GM18873 (cell line): ENCODE measurements at regions not wholly inside any gene's neighbourhood (a gene's known extent, or its start where the extent isn't known, plus 50 kb on each side); places are given as distances from the start of the nearest gene placed in this dataset.

Source experiments
- ATAC-seq: cut with Tn5 transposase; IDR thresholded peaks from one replicate; pipeline ENCODE4 v1.9.1; 2021; ENCODE audit warnings: mild to moderate bottlenecking, moderate library complexity, moderate number of reproducible peaks; ENCODE audit not compliant: unreplicated experiment, low FRiP score

- ATAC-seq, result no peak
Measured at GRCh38 chr1:177592624-177593023, 377.2 kb downstream of the SEC16B start.

- ATAC-seq, result no peak
Measured at GRCh38 chr1:177591155-177591554, 378.7 kb downstream of the SEC16B start.

- ATAC-seq, result no peak
Measured at GRCh38 chr1:177589166-177589565, 380.7 kb downstream of the SEC16B start.

GRCh38 chr1:177586429-177586828, 383.4 kb downstream of the SEC16B start:
- no peak for ATAC-seq

GRCh38 chr1:177585302-177586220, 384.3 kb downstream of the SEC16B start:
- no peak for ATAC-seq

GRCh38 chr1:177573901-177574300, 396.0 kb downstream of the SEC16B start:
- no peak for ATAC-seq

- ATAC-seq, result no peak
Measured at GRCh38 chr1:177571485-177572076, 398.3 kb downstream of the SEC16B start.

- no peak for ATAC-seq
Measured at GRCh38 chr1:177571076-177571475, 398.8 kb downstream of the SEC16B start.

GRCh38 chr1:177569476-177569875, 398.7 kb downstream of the BRINP2 start:
- no peak for ATAC-seq

- ATAC-seq, result no peak
Measured at GRCh38 chr1:177568622-177569021, 397.9 kb downstream of the BRINP2 start.

GRCh38 chr1:177567393-177567792, 396.6 kb downstream of the BRINP2 start:
- no peak for ATAC-seq

- ATAC-seq, result no peak
Measured at GRCh38 chr1:177566495-177566894, 395.7 kb downstream of the BRINP2 start.

- ATAC-seq, result no peak
Measured at GRCh38 chr1:177561436-177561835, 390.7 kb downstream of the BRINP2 start.

GRCh38 chr1:177558372-177558771, 387.6 kb downstream of the BRINP2 start:
- no peak for ATAC-seq

GRCh38 chr1:177556163-177556562, 385.4 kb downstream of the BRINP2 start:
- ATAC-seq, result no peak

GRCh38 chr1:177547200-177547599, 376.4 kb downstream of the BRINP2 start:
- ATAC-seq, result no peak

GRCh38 chr1:177546346-177546745, 375.6 kb downstream of the BRINP2 start:
- no peak for ATAC-seq

GRCh38 chr1:177526201-177526600, 355.4 kb downstream of the BRINP2 start:
- no peak for ATAC-seq

- no peak for ATAC-seq
Measured at GRCh38 chr1:177525176-177525575, 354.4 kb downstream of the BRINP2 start.

GRCh38 chr1:177517546-177517945, 346.8 kb downstream of the BRINP2 start:
- ATAC-seq, result no peak

GRCh38 chr1:177514207-177514606, 343.4 kb downstream of the BRINP2 start:
- no peak for ATAC-seq

- ATAC-seq, result no peak
Measured at GRCh38 chr1:177511036-177511435, 340.3 kb downstream of the BRINP2 start.
